SK-N-SH (cell line): ENCODE measurements at regions not wholly inside any gene's neighbourhood (a gene's known extent, or its start where the extent isn't known, plus 50 kb on each side); places are given as distances from the start of the nearest gene placed in this dataset.

ENCODE experiments used
- CTCF ChIA-PET: fragments of 300-600, 350-600 bp; formaldehyde crosslinking; extraction: SDS; loops from one replicate; lab custom pipeline; 2021; lab: Yijun Ruan, JAX
- POLR2A ChIA-PET: fragments of 350-600 bp; sonication (Branson Sonifier 250); formaldehyde crosslinking; extraction: SDS; loops from one replicate; lab custom pipeline; 2020; ENCODE audit warnings: antibody characterized with exemption, inconsistent platforms; lab: Yijun Ruan, JAX
- DNase-seq: peaks from one replicate; pipeline ENCODE4 v3.0.0; 2012
- H2AFZ ChIP-seq: fragments of 200-600 bp; sonication (generic); 2 replicates; pipeline ENCODE4 v1.8.1; 2016; ENCODE audit warnings: antibody characterized with exemption, mild to moderate bottlenecking, low read depth
- H3F3A ChIP-seq: fragments of 200-600 bp; sonication (generic); replicated peaks from 2 replicates; pipeline ENCODE3; 2016; ENCODE audit warnings: antibody characterized with exemption, mild to moderate bottlenecking; ENCODE audit not compliant: insufficient read depth
- H3K27ac ChIP-seq, 2 experiments: fragments of 200-500 bp in 1 of 2; fragments of 200-600 bp in 1 of 2; sonication (Bioruptor generic) in 1 of 2; sonication (generic), shearing (Covaris generic) in 1 of 2; 2 replicates each; pipeline versions ENCODE4 v1.5.1 to v1.6.1; 2014 to 2016; ENCODE audit warnings: low read depth in 2 of 2, inconsistent platforms in 1 of 2, low read length in 1 of 2, mild to moderate bottlenecking in 1 of 2, mixed read lengths in 1 of 2
- H3K27me3 ChIP-seq: fragments of 200-600 bp; sonication (generic), shearing (Covaris generic); 2 replicates; pipeline ENCODE4 v1.6.1; 2016; ENCODE audit warnings: mixed run types; ENCODE audit not compliant: insufficient read depth
- H3K36me3 ChIP-seq, 2 experiments: fragments of 200-500 bp in 1 of 2; fragments of 200-600 bp in 1 of 2; sonication (Bioruptor generic) in 1 of 2; sonication (generic) in 1 of 2; replicated peaks in 1 of 2; 2 replicates each; pipeline versions ENCODE3 to v1.5.1; 2014 to 2016; ENCODE audit warnings: low read length in 1 of 2, mild to moderate bottlenecking in 1 of 2; ENCODE audit not compliant: insufficient read depth in 2 of 2, control insufficient read depth in 1 of 2
- H3K4me1 ChIP-seq, 2 experiments: fragments of 200-500 bp in 1 of 2; fragments of 200-600 bp in 1 of 2; sonication (Bioruptor generic) in 1 of 2; sonication (generic), shearing (Covaris generic) in 1 of 2; 2 replicates each; pipeline versions ENCODE4 v1.5.1 to v1.6.1; 2014 to 2016; ENCODE audit warnings: low read depth in 1 of 2, low read length in 1 of 2, mixed run types in 1 of 2; ENCODE audit not compliant: insufficient read depth in 2 of 2, control insufficient read depth in 1 of 2
- H3K4me2 ChIP-seq: fragments of 200-600 bp; sonication (generic), shearing (Covaris generic); 2 replicates; pipeline ENCODE4 v1.6.1; 2017; ENCODE audit warnings: mixed run types
- H3K4me3 ChIP-seq, 2 experiments: fragments of 200-500 bp in 1 of 2; fragments of 200-600 bp in 1 of 2; sonication (Bioruptor generic) in 1 of 2; sonication (generic), shearing (Covaris generic) in 1 of 2; 2 replicates each; pipeline versions ENCODE4 v1.5.1 to v1.8.1; 2014 to 2016; ENCODE audit warnings: low read depth in 2 of 2, inconsistent platforms in 1 of 2, low read length in 1 of 2, mild to moderate bottlenecking in 1 of 2, mixed read lengths in 1 of 2, moderate library complexity in 1 of 2
- H3K79me2 ChIP-seq: fragments of 200-600 bp; sonication (generic); 2 replicates; pipeline ENCODE4 v1.8.1; 2017; ENCODE audit warnings: mild to moderate bottlenecking; ENCODE audit not compliant: insufficient read depth
- H3K9ac ChIP-seq: fragments of 200-600 bp; sonication (generic); 2 replicates; pipeline ENCODE4 v1.6.1; 2017; ENCODE audit warnings: mixed run types
- H3K9me2 ChIP-seq: fragments of 200-600 bp; sonication (generic); 2 replicates; pipeline ENCODE4 v1.6.1; 2017; ENCODE audit warnings: mixed run types
- H3K9me3 ChIP-seq: fragments of 200-600 bp; sonication (generic); 2 replicates; pipeline ENCODE4 v1.6.1; 2017; ENCODE audit warnings: mixed run types, mild to moderate bottlenecking, moderate library complexity
- H4K20me1 ChIP-seq: fragments of 200-600 bp; sonication (generic); 2 replicates; pipeline ENCODE4 v1.6.1; 2017; ENCODE audit warnings: mild to moderate bottlenecking, mixed run types; ENCODE audit not compliant: insufficient read depth
- ELF1 ChIP-seq: IDR thresholded peaks from 2 replicates; pipeline ENCODE4 v1.4.0; 2012
- EZH2phosphoT487 ChIP-seq: fragments of 200-600 bp; sonication (generic); IDR thresholded peaks from 2 replicates; pipeline ENCODE4 v1.6.1; 2017; ENCODE audit warnings: low read depth, mixed run types, mild to moderate bottlenecking, antibody characterized with exemption, moderate library complexity, borderline replicate concordance
- FOXM1 ChIP-seq: IDR thresholded peaks from 2 replicates; pipeline ENCODE4 v1.4.0; 2012; ENCODE audit warnings: low read depth, mild to moderate bottlenecking
- GABPA ChIP-seq: IDR thresholded peaks from 2 replicates; pipeline ENCODE4 v1.4.0; 2012; ENCODE audit warnings: low read depth, mild to moderate bottlenecking
- JUND ChIP-seq: IDR thresholded peaks from 2 replicates; pipeline ENCODE4 v1.4.0; 2012
- MXI1 ChIP-seq: IDR thresholded peaks from 2 replicates; pipeline ENCODE4 v1.6.1; 2012; ENCODE audit warnings: mild to moderate bottlenecking, low read depth, low read length, improper control_type of control experiment
- NFIC ChIP-seq: IDR thresholded peaks from 2 replicates; pipeline ENCODE4 v1.4.0; 2012; ENCODE audit warnings: borderline replicate concordance
- NRF1 ChIP-seq: IDR thresholded peaks from 2 replicates; pipeline ENCODE4 v1.6.1; 2012; ENCODE audit warnings: low read depth, mild to moderate bottlenecking, low read length
- POLR2AphosphoS5 ChIP-seq: IDR thresholded peaks from 2 replicates; pipeline ENCODE4 v1.6.1; 2012; ENCODE audit warnings: low read depth, low read length
- SMC3 ChIP-seq: IDR thresholded peaks from 2 replicates; pipeline ENCODE4 v1.6.1; 2012; ENCODE audit warnings: low read depth, low read length, improper control_type of control experiment
- WGBS: methylation state at CpG from one replicate; pipeline ENCODE4 v1.1.6; 2017; ENCODE audit warnings: low lambda C conversion rate; 5-methylcytosine and 5-hydroxymethylcytosine counted together
- TF ChIP-seq, protein P1 (sequence below): IDR thresholded peaks from 2 replicates; pipeline ENCODE4 v1.4.0; 2012; ENCODE audit warnings: low read depth, borderline replicate concordance
- TF ChIP-seq, protein P2 (sequence below): fragments of 200-600 bp; sonication (generic); IDR thresholded peaks from 2 replicates; pipeline ENCODE4 v1.6.1; 2017; ENCODE audit warnings: antibody characterized with exemption, mild to moderate bottlenecking, moderate library complexity
- TF ChIP-seq, protein P3 (sequence below): fragments of 150-350 bp; IDR thresholded peaks from 2 replicates; pipeline ENCODE4 v1.6.1; 2017; ENCODE audit warnings: antibody characterized with exemption, low read length, low read depth, borderline replicate concordance

DNA sequence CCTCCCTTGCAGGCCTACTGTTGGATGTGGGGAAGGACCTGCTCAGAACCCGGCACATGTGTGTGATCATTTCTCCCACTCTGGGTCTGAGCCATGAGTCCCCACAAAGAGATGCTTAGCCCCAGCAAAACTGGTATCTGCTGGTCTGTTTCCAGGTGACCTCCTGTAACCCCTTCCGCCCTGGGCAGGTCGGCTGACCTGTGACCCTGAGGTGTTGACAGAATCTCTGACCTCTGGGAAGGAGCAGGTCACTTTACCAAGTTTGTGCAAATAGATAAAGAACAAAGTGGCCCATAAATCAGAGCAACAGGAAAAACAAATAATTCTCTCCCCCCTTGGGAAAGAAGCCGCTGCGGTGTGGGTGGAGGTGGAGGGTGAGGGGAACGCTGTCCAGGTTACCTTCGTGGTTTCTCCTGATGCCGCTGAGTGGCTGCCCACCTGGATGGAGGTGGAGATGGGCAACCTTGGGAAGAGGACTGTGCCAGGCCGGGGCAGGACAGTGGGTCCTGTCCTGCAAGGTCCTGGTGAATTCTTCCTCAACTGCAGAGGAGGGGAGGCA is 174.0 kb upstream of the MYCN start:
- WGBS, result 68% methylated on average over 9 of the region's 9 CpGs

DNA sequence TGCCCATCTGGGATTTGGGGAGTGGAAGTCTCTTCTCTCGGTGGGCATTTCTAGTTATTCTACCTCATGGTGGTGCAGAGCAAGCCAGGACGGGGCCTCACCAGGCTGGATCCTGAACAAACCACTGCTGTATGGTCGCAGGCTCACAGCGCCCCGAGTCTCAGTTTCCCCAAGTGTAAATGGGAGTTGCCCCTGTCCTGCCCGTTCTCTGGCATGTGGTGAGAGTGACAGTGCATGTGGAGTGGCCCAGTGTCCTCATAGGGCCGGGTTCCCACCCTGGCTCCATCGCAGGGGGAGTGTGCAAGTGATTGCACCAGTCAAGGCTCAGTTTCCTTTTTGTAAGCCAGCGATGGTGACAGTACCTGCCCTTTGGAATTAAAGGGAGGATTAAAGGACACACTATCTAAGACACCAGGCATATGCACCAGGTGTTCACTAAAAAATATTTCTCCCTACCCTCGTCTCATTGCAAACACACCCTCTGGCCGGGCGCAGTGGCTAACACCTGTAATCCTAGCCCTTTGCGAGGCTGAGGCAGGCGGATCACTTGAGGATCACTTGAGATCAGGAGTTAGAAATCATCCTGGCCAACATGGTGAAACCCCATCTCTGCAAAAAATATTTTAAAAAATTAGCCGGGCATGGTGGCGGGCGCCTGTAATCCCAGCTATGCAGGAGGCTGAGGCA is 173.3 kb upstream of the MYCN start:
- CTCF ChIA-PET, result interaction anchor here (1.2 kb wide), 1 partner anchor 9 kb away, joined by 3 read pairs; no protein-coding TSS in a partner anchor
- no peaks in the 10 kb centered on the region for H4K20me1 ChIP-seq
- no peaks in the 10 kb centered on the region for H3K9me3 ChIP-seq
- POLR2A ChIA-PET, result no interaction called here
- no peak overlapping the region for H3K4me3 ChIP-seq
- H3F3A ChIP-seq, result no peaks in the 10 kb centered on the region
- TF ChIP-seq, protein P1, sequence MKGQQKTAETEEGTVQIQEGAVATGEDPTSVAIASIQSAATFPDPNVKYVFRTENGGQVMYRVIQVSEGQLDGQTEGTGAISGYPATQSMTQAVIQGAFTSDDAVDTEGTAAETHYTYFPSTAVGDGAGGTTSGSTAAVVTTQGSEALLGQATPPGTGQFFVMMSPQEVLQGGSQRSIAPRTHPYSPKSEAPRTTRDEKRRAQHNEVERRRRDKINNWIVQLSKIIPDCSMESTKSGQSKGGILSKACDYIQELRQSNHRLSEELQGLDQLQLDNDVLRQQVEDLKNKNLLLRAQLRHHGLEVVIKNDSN, result no peak
- no peak for TF ChIP-seq ELF1
- TF ChIP-seq, all 33 proteins: peak for 0
- peaks cover 0 to 26% of the 10 kb centered on the region in 2 experiments; a peak in 1 of 4 replicates for H3K4me1 ChIP-seq
- no peaks in the 10 kb centered on the region for H3K9me2 ChIP-seq
- 50% methylated on average over 17 of the region's 17 CpGs for WGBS
- H3K36me3 ChIP-seq, result no peaks in the 10 kb centered on the region
- H3K4me2 ChIP-seq, result no peak overlapping the region
- no peaks in the 10 kb centered on the region for H3K27me3 ChIP-seq
- no peaks in the 10 kb centered on the region for H3K79me2 ChIP-seq
- no peak overlapping the region for H3K27ac ChIP-seq
- DNase-seq, result no peak
- H2AFZ ChIP-seq, result no peak overlapping the region
- no peak overlapping the region for H3K9ac ChIP-seq

More for the DNA sequence above, 174.0 kb upstream of the MYCN start:
- Histone ChIP-seq H2AFZ (no peak overlapping the region), H3K9me3 (no peaks in the 10 kb centered on the region), H4K20me1 (no peaks in the 10 kb centered on the region), H3K4me2 (no peak overlapping the region), H3K27me3 (no peaks in the 10 kb centered on the region), H3K79me2 (no peaks in the 10 kb centered on the region), H3K4me3 (no peak overlapping the region), H3F3A (no peaks in the 10 kb centered on the region), H3K9me2 (no peaks in the 10 kb centered on the region), H3K9ac (no peak overlapping the region), H3K36me3 (no peaks in the 10 kb centered on the region), H3K27ac (no peak overlapping the region), H3K4me1 (peaks cover 0 to 24% of the 10 kb centered on the region in 2 experiments; a peak in 1 of 4 replicates)
- ChIA-PET CTCF (no interaction called here), POLR2A (no interaction called here)
- TF ChIP-seq JUND (no peak), GABPA (no peak), NFIC (no peak), POLR2AphosphoS5 (no peak), NRF1 (no peak), EZH2phosphoT487 (no peak), SMC3 (no peak), FOXM1 (no peak), MXI1 (no peak)
- TF ChIP-seq, protein P2, sequence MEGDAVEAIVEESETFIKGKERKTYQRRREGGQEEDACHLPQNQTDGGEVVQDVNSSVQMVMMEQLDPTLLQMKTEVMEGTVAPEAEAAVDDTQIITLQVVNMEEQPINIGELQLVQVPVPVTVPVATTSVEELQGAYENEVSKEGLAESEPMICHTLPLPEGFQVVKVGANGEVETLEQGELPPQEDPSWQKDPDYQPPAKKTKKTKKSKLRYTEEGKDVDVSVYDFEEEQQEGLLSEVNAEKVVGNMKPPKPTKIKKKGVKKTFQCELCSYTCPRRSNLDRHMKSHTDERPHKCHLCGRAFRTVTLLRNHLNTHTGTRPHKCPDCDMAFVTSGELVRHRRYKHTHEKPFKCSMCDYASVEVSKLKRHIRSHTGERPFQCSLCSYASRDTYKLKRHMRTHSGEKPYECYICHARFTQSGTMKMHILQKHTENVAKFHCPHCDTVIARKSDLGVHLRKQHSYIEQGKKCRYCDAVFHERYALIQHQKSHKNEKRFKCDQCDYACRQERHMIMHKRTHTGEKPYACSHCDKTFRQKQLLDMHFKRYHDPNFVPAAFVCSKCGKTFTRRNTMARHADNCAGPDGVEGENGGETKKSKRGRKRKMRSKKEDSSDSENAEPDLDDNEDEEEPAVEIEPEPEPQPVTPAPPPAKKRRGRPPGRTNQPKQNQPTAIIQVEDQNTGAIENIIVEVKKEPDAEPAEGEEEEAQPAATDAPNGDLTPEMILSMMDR, result no peak
- TF ChIP-seq, protein P3, sequence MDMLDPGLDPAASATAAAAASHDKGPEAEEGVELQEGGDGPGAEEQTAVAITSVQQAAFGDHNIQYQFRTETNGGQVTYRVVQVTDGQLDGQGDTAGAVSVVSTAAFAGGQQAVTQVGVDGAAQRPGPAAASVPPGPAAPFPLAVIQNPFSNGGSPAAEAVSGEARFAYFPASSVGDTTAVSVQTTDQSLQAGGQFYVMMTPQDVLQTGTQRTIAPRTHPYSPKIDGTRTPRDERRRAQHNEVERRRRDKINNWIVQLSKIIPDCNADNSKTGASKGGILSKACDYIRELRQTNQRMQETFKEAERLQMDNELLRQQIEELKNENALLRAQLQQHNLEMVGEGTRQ, result no peak
- no peak for DNase-seq
